Stimulated activated naive CD4-positive, alpha-beta T cell (primary cell): ENCODE measurements at regions not wholly inside any gene's neighbourhood (a gene's known extent, or its start where the extent isn't known, plus 50 kb on each side); places are given as distances from the start of the nearest gene placed in this dataset.

ENCODE experiments used
- DNase-seq, 6 experiments: peaks; one replicate each; lab custom pipeline; 2025; lab: John Stamatoyannopoulos, UW

DNA sequence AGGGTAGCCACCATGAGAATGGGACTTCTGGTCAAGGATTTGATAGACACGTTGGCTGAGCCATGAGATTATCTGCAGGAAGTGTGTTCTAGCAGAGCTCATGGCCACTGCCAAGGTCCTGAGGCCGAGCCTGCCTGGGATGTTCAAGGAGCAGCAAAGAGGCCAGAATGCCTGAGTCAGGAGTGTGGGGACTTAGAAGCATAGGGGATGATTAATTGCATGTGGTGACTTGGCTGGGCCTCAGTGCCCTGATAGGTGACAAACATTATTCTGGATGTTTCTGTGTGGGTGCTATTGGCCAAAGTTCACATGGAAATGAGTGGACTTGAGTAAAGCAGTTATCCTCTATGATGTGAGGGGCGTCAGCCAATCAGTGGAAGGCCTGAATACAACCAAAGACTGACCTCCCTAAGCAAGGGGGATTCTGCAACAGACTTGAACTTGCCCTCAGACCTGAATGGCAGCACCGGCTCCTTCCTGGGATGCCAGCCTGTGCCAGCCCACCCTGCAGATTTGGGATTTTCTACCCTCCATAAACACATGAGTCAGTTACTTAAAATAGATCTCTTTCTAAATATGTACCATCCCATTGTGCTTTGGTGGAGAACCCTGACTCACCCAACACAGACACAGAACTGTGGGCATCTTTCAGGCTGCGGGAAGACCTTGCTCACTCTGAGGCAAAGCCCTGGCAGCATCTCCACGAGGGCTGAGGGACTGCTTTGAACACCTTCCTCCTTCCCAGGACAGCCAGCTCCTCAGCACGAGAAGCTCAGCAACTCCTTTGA, 363.9 kb upstream of the MGMT start:
- DNase-seq = no peak

DNA sequence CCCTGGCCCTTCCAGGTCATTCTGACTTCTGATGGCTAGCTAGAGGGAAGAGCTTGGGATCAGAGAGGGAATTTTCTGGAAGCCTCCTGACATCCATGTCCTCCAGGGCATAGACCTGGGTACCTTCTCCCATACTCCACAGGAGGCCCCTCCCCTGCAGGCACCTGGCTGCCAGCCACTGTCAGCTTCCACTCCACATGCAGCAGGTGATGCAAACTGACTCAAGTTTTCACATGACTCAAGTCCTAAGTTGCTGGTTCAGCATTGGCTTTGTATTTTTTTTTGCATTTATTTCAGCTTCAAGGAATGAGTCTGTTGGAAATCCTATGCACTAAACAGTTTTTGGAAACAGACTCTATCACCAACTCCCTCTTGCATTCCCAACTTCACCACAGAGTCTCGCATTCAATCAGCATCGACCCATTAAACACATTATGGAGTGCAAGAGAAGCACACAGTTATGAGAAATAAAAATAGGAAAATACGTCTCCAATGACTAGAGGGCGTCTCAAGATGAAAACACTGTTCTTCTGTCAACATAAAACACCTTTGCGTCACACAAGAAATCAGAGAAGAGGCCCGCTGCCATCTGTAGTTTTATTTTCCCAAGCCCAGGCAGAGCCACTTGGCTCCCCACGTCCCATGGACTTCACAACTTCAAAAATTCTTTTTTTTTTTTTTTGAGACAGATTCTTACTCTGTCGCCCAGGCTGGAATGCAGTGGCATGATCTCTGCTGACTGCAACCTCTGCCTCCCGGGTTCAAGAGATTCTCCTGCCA, 362.6 kb upstream of the MGMT start:
- peak in 2 of 6 experiments; percentile 10 to 13 for DNase-seq

DNA sequence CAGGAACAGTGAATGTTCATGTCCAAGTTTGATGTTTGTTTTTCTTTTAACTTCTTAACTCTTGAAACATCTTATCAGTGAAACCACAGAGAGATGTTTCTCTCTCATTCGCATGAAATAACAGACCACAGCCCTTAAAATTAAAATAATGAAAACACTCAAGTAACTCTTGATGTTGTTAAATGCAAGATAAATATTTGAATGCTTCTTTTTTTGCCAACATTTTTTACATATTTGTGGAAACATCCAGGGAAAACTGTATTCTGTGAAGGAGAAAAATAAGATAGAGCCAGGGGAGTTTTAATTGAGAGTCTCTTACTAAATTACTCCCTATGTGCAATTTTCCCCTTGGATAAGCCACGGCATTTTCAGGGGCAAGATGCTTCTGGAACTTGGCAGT, 361.8 kb upstream of the MGMT start:
- no peak for DNase-seq

DNA sequence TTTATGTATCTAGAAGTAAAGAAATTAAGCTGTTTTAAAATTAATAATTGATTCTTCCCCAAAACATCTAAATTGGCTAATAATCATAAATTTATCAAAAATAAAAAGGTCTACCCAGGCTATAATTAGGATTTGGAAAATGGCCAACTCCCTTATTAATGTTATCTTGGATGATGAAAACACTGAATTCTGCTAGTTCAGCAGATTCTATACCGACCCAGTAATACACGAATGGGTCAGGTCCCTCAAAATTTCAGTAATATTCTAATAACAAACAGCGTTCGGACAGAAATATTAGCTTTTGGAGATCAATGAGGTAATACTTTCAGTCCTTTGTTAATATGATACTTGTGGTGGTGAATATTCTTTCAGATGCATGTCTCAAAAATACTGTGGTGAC, 360.7 kb upstream of the MGMT start:
- no peak for DNase-seq

DNA sequence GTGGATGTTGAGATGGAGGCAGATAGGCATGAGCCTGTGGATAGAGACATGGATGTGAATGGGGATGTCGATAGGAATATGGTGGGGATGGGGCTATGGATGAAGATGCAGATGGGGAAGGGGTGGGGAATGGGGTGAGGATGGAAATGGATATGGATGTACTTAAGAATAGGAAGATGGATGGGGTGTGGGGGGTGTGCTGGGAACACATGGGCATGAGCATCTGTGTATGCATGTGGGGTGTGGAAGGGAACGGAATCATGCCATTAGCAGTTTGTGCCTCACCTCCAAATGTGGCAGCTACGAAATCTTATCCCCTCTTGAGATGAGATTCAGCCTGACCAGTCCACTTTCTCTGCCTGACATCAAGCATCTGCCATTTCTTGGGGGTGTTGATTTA, 359.5 kb upstream of the MGMT start:
- DNase-seq = no peak

DNA sequence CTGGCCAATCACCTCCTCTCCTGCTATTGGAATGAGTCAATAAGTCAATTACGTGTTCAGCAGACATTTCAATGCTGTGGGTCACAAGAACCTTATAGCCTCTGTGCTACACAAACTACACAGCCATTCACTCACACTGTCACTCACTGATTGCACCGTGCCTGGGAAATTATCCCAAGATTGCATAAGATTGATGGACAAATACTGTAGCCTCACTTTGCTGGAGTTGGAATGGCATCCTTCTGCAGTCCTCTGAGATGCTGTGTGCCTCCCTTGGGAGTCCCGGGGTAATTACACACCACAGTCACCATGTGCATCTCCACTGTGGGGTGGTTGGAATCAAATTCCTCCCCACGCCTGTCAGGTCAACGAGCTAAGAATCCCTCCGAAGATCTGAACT, 358.7 kb upstream of the MGMT start:
- no peak for DNase-seq

DNA sequence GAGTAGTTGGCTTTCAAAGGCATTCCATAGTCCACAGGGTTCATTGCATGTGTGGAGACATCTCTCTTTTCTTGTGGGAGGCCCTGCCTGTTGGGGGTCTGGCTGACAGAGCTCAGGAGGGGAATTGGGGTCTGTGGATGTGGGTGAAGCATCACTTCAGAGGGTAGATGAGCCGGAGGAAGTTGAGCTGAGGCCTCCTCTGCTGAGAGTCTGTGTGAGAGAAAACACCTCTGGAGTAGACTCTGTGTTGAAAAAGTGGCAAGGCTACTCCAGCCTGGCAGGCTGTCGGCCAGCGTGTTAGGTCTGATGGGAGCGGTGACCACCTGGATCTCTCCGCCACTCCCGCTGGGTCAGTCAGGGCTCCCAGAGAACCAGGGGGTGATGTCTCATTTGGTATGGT, 358.0 kb upstream of the MGMT start:
- no peak for DNase-seq

DNA sequence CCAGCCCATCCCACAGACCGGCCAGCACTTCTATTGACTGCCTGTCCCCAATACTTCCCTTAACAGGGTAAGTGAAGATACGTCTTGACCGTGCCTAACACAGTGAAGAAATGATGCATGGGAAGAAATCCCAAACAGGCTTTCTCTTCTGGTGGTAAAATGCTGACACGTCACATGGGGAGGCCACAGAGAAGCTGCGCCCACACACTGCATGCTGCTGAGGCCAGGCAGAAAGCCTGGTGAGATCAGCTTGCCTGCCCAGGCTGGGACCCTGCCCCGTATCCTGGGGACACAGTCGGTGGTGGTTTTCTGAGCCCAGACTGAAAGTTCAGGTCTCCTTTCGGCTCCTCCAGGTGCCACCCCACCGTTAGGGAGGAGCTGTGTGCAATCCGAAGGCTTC, 356.3 kb upstream of the MGMT start:
- DNase-seq = no peak

DNA sequence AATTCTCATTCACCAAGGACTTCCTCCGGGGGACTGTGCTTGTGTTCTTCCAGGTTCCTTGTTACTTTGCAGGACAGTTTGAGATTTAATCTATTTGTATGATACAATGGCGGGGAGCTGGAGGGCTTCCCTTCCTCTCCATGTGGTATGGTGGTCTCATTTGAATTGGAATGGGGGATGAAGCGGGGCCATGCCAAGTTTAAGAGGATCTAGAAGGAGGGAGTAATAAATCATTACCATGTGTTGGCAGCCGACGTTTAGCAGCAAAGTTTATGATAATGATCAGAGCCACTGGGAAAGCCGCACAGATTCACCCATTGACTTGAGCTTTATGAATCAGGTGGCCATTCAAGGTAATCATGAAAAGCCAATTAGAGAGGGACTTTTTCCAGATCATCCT, 355.1 kb upstream of the MGMT start:
- DNase-seq = no peak

DNA sequence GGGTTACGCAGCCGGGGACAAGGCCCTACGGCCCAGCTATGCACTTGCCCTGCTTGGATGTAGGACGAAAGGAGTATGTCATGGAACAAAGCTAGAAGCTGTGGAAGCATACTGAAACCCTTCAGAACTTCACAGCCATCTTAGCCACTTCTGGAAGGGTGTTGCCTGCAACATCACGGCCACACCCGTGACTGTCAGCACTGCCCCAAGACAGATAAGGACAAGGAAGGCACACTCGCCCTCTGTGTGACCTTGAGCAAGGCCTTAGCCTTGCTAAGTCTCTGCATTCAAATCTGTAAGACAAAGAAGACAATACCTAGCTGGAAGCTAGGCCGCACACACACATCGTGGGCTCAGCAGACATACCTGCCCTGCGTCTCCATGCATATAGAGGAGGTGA, 352.5 kb upstream of the MGMT start:
- DNase-seq = no peak

DNA sequence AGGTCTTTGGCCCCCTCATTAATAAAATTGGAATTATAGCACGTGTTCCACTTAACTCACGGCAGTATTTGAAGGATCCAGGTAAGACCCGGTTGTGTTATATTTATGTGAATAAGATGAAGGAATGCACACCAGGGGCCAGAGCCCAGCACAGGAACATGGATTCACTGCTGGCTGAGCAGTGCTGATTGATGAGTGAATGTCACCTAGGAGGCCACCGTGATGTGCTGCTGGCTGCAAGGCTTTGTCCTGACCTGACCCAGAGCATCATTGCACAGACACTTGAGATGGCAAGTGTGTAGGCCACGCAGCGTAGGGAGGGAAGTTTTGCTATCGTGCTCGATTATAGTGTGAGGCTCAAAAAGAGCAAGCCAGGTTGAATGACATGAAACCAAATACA, 350.7 kb upstream of the MGMT start:
- DNase-seq = no peak

DNA sequence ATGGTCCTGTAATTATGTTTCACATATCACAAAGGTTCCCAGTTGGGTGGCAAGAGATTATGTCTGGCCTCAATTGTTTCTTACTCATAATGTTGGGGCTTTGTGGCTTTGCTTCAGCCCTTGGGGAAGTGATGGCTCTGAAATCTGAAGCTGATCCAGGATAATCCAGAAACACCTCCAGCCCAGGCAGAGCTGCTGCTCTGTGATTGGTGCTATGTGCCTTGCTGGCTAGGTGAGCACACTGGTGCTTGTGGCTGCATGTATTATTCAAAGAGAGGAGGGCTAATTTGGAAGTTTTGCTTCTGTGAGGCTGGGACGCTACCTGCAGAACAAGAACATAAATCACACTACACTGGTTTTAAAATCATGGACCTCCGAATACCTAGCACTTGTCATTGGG, 346.6 kb upstream of the MGMT start:
- no peak for DNase-seq

DNA sequence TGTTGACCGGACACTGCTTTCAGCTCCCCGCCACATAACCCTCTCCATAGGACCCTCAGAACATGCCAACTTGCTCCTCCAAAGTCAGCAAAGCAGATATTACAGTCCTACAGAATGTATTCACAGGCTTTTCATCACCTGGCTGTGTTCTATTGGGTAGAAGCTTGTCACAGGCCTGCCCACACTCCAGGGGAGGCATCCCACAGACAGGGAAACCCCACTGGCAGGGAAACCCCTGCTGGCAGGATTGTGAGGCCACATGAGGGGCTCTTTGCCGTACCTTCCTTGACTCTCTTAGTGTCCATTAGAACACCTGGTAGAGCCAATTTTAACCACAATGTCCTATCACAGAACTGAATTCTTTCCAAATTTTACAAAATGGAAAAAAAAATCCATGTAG, 344.2 kb upstream of the MGMT start:
- DNase-seq = no peak

DNA sequence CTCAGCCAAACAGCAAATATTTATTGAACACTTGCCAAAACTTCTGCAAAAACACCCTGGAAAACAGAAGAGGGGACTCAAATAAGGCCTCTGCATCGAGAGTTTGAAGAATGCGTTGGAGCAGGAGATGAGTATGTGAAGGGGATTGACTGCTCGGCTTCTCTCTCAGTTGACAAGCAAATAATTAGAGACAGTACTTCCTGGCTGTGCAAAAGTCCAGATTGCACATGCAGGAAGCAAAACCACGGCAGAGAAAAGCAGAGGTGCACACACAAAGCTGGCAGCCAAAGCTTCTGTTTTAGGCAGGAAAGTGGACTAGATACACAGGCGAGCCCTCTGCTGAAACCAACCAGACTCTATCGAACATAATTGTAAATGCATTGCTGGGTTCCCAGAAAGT, 343.6 kb upstream of the MGMT start:
- DNase-seq = no peak

DNA sequence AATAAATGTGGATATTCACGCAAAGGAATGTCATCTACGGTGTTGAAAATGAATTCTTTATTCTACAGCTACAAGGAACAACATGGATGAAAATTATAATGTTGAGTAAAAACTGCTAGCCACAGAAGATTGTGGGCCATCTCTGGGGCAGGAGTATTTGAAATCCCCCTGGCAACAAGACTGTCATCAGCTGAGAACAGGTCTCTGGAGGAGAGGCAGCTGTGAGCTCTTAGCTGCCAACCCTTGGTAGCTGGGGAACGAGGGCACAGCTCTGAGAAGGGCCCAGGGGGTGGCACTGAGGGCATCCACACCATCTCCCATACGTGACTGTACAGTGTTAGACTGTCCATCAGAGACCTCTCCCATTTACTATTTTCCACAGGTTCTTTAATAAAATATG, 340.1 kb upstream of the MGMT start:
- no peak for DNase-seq

DNA sequence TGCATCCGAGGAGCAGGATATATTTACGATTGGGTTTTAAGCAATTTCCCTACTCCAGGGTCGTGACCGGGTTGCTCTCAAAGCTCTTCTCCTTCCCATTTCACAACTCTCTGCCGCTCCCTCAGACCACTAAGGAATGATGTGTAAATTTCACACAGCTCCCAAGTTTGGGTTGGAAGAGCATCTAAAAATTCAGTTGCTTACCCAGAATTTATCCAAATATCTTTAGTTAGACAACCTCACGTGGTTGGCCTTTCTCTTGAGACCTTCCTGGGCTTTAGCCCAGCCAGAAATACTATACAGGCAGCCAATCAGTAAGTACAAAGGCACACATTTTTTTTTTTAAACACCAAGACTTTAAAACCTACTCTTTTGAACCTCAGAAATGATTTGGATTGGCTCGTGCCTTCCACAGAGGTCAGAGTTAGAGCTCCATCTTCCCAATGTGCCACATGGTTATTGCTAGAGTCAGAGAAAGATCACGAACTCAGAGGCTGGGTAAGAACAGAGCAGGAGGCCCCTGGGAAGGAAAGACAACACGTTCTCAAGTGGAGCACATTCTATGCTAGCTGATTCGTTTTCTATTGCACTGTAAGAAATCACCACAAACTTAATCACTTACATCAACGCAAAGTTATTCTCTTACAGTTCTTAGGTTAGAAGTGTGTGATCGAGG, 335.4 kb upstream of the MGMT start:
- no peak for DNase-seq

DNA sequence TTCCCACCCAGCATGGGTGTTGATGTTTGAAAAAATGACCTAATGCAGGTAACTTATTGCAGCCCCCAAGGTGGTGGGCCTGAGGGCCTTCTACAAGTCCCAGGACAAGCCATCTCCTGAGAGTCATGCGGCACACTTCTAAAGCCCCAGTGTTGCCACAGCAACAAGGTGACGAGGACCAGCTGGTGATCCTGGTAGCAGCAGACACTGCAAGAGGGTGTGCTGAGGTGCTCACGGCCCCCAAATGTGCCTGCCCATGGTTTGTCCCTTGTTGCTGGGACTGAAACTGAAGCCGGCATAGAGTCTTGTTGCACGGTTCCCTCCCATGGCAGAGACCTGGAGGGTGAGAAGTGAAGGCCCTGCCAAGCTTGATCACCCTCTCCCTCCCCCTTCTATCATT, 333.2 kb upstream of the MGMT start:
- no peak for DNase-seq

DNA sequence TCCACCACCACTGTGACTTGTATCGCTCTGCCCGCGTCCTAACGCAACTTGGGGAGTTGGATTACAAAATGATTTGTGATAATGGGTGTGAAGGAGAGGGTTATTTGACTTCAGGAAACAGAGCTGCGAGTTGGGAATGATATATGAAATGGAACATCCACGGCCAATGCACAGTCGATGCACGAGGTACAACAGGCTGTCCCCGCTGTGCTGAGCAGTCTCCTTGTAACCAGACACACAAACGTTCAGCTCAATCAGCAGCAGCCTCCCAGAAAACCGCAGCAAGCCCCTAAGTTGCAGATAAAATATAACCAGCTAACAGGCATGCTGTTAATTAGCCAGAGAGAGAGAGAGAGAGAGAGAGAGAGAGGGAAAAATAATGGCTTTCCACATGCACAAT, 332.7 kb upstream of the MGMT start:
- DNase-seq = no peak

DNA sequence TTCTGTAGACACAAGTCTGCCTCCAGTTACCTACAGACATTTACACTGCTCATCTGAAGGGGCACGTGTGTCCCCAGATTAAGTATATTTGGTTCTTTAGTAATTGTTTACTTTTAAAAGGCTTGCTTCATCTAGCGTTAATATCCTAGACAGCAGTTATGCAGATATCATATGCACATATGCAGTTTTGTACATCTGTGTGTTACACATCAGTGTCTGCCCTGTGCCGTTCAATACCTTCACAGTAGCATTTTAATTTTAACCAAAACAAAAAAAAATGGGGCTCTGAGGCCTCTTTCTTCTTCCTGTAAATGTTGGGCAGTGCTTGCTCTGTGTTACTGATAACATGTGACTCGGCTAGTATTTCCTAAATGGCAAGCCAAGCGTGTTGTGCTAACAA, 331.4 kb upstream of the MGMT start:
- DNase-seq = no peak

DNA sequence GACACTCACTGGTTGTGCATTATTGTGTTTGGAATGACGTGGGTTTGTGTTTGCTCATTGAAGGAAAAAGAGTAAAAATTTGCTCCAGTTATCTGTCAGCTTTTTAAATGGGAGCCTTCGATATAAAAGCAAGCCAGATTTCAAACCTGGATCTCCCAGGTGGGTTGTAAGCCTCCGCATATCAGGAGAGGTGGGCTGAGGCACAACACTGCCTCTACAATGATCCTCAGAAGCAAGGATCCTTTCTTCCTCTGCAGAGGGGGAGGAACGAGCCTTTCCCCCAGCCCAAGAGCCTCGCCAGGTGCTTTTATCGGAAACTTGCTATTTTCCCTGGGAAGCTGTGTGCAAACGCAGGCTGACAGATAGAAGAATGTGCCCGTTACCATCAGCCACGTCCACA, 331.0 kb upstream of the MGMT start:
- DNase-seq = no peak

DNA sequence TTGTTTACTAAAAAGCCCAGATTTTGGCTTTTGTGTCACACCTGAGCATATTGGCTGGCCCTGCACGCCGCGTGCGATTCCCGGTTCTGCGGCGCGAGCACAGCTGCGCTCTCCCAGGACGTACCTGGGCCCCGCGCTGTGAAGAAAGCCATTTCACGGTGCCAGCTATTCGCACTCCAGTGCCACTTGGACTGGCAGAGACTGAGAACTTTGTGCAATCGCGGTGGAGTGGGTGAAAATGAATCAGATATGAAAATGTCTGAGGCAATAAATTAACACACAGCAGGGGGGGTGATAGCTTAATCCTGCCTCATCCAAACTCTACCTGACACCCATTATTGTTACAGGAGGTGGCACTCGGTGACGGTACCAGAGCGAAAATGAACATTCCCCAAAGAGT, 330.1 kb upstream of the MGMT start:
- no peak for DNase-seq

DNA sequence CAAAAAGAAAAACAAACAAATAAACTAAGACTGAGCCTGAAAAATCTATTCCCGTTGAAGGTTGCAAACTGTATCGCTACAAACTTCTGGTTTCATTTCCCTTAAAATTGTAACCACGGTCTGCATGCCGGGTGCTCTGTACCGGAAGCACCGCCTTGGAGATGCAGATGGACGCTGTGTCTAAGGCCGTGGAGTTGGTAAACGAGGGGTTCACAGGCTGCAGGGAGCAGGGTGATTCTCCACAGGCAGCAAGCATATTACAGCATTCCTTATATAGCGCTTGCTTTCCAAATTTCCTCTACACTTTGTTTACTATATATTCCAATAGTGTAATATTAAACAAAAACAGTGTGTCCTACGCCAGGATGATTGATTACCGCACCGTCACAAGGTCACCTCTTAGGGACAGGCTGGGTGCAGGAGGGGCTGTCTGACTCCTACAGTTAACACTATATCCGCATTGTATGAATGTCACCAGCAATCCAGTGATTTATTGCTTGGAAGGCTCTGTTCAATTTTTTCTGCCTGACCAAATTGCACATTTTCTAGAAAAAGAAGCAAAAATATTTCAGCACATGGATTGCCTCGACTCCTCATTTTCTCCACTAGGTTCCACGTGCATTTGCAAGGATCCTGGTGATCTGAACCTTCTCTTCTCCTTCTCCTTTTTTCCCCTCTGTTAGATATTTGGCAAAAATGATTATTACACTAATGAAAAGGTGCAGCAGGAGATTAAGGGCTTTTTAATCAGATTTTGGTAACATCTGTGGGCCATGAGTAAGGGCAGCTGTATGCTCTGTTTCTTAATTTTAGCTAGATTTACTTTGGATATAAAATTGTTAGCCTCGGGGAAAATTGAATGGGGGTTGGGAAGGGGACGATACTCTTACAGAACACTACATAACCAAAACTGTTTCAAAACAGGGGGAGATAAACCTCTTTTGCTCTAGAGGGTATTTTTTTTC, 325.8 kb upstream of the MGMT start:
- DNase-seq = no peak
